ENCODE measurements at regions not wholly inside any gene's neighbourhood (a gene's known extent, or its start where the extent isn't known, plus 50 kb on each side); places are given as distances from the start of the nearest gene placed in this dataset.

DNA sequence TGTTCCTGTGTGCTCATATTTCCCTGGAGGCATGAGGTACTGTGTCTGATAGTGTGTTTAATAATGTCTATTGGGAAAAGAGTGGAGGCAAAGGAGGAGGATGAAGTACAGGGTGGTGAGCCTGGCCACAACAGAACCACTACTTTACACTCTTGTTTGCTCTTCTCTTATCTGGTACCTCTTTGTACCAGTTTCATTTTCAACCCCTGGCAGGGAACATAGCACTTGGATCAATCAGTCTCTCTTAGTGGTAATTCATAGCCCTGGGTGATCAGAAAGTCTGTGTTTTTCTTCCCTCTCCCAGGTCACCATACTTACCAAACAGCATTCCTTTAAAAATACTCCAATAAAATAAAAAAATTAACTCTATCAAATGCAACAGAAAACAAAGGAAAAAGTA, 105.4 kb downstream of the DMRT2 start:
- TF ChIP-seq, protein P1, sequence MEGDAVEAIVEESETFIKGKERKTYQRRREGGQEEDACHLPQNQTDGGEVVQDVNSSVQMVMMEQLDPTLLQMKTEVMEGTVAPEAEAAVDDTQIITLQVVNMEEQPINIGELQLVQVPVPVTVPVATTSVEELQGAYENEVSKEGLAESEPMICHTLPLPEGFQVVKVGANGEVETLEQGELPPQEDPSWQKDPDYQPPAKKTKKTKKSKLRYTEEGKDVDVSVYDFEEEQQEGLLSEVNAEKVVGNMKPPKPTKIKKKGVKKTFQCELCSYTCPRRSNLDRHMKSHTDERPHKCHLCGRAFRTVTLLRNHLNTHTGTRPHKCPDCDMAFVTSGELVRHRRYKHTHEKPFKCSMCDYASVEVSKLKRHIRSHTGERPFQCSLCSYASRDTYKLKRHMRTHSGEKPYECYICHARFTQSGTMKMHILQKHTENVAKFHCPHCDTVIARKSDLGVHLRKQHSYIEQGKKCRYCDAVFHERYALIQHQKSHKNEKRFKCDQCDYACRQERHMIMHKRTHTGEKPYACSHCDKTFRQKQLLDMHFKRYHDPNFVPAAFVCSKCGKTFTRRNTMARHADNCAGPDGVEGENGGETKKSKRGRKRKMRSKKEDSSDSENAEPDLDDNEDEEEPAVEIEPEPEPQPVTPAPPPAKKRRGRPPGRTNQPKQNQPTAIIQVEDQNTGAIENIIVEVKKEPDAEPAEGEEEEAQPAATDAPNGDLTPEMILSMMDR (IDR thresholded peaks at IDR 0.05; ENCODE audit: low read length) = no peak
- no peak for TF ChIP-seq EZH2 (IDR thresholded peaks at IDR 0.05; ENCODE audit: borderline replicate concordance, low read length)

Measured in OCI-LY1 (cell line).